Esophagus squamous epithelium (tissue), 4 donors: ENCODE measurements at regions not wholly inside any gene's neighbourhood (a gene's known extent, or its start where the extent isn't known, plus 50 kb on each side); places are given as distances from the start of the nearest gene placed in this dataset.

Source experiments
- POLR2A ChIP-seq, 4 donors: fragments of 450-650 bp; IDR thresholded peaks; one replicate each; pipeline ENCODE4 v1.6.1; 2017; ENCODE audit warnings: antibody characterized with exemption in 4 of 4, mild to moderate bottlenecking in 4 of 4, moderate library complexity in 3 of 4
- TF ChIP-seq, protein P1 (sequence below), 6 experiments: fragments of 450-650 bp in 4 of 6; fragments of 200-600 bp in 2 of 6; sonication (generic) in 2 of 6; IDR thresholded peaks; one replicate each; pipeline ENCODE4 v1.5.1; 2016 to 2019; ENCODE audit warnings: antibody characterized with exemption in 6 of 6, mild to moderate bottlenecking in 4 of 6, moderate library complexity in 4 of 6

DNA sequence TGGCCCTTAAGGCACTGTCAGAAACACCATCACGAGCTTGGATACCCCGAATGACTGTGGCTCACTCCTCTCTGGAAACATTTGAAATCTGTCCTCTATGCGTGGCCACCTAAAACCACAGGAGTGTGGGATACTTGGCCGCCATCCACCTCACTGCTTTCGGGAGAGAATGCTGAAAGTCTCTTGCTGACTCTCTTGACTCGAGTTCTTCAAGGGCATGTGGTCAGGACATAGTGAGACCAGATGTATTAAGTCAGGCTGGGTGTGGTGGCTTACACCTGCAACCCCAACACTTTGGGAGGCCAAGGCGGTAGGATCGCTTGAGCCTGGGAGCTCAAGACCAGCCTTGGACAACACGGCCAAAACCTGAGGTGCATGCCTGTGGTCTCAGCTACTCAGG lies 174.7 kb upstream of the ALG10B start:
- TF ChIP-seq, protein P1, sequence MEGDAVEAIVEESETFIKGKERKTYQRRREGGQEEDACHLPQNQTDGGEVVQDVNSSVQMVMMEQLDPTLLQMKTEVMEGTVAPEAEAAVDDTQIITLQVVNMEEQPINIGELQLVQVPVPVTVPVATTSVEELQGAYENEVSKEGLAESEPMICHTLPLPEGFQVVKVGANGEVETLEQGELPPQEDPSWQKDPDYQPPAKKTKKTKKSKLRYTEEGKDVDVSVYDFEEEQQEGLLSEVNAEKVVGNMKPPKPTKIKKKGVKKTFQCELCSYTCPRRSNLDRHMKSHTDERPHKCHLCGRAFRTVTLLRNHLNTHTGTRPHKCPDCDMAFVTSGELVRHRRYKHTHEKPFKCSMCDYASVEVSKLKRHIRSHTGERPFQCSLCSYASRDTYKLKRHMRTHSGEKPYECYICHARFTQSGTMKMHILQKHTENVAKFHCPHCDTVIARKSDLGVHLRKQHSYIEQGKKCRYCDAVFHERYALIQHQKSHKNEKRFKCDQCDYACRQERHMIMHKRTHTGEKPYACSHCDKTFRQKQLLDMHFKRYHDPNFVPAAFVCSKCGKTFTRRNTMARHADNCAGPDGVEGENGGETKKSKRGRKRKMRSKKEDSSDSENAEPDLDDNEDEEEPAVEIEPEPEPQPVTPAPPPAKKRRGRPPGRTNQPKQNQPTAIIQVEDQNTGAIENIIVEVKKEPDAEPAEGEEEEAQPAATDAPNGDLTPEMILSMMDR (IDR thresholded peaks at IDR 0.05), result no peak
- TF ChIP-seq POLR2A (IDR thresholded peaks at IDR 0.05), result no peak
